ENCODE measurements at regions not wholly inside any gene's neighbourhood (a gene's known extent, or its start where the extent isn't known, plus 50 kb on each side); places are given as distances from the start of the nearest gene placed in this dataset.
A peak's percentile ranks its signal among the peaks of the same experiment; 100 is the strongest.
"Not testable (repeated sequence)": the region's sequence is repeated elsewhere in the genome, so short reads cannot be mapped to it uniquely, and the experiment has no call there.

GRCh38 chr6:113202852-113203714, 654.1 kb upstream of the MARCKS start:
- DNase-seq (ENCODE audit: low read depth) = no peak

- DNase-seq (ENCODE audit: low read depth) = no peak
Measured at GRCh38 chr6:113203715-113204110, 653.4 kb upstream of the MARCKS start.

GRCh38 chr6:113205553-113205952, 651.6 kb upstream of the MARCKS start:
- DNase-seq (ENCODE audit: low read depth) = no peak

GRCh38 chr6:113208726-113209125, 648.4 kb upstream of the MARCKS start:
- DNase-seq (ENCODE audit: low read depth) = no peak

GRCh38 chr6:113209315-113209714, 647.8 kb upstream of the MARCKS start:
- no peak for DNase-seq (ENCODE audit: low read depth)

- DNase-seq (ENCODE audit: low read depth) = no peak
Measured at GRCh38 chr6:113211170-113211569, 646.0 kb upstream of the MARCKS start.

- DNase-seq (ENCODE audit: low read depth) = no peak
Measured at GRCh38 chr6:113219783-113220182, 637.4 kb upstream of the MARCKS start.

GRCh38 chr6:113220832-113221231, 636.3 kb upstream of the MARCKS start:
- no peak for DNase-seq (ENCODE audit: low read depth)

- DNase-seq (ENCODE audit: low read depth) = no peak
Measured at GRCh38 chr6:113221850-113222249, 635.3 kb upstream of the MARCKS start.

GRCh38 chr6:113246186-113246585, 611.0 kb upstream of the MARCKS start:
- no peak for DNase-seq (ENCODE audit: low read depth)

GRCh38 chr6:113248532-113248931, 608.6 kb upstream of the MARCKS start:
- no peak for DNase-seq (ENCODE audit: low read depth)

- DNase-seq (ENCODE audit: low read depth) = not testable (repeated sequence)
Measured at GRCh38 chr6:113254194-113254593, 603.0 kb upstream of the MARCKS start.

GRCh38 chr6:113258771-113259170, 598.4 kb upstream of the MARCKS start:
- no peak for DNase-seq (ENCODE audit: low read depth)

GRCh38 chr6:113271437-113271836, 585.7 kb upstream of the MARCKS start:
- peak; percentile 65 for DNase-seq (ENCODE audit: low read depth)

- DNase-seq (ENCODE audit: low read depth) = no peak
Measured at GRCh38 chr6:113276601-113277000, 580.5 kb upstream of the MARCKS start.

- no peak for DNase-seq (ENCODE audit: low read depth)
Measured at GRCh38 chr6:113277111-113277510, 580.0 kb upstream of the MARCKS start.

GRCh38 chr6:113281014-113281413, 576.1 kb upstream of the MARCKS start:
- DNase-seq (ENCODE audit: low read depth) = no peak

- no peak for DNase-seq (ENCODE audit: low read depth)
Measured at GRCh38 chr6:113281431-113281830, 575.7 kb upstream of the MARCKS start.

GRCh38 chr6:113287396-113287795, 569.7 kb upstream of the MARCKS start:
- DNase-seq (ENCODE audit: low read depth) = no peak

- no peak for DNase-seq (ENCODE audit: low read depth)
Measured at GRCh38 chr6:113288409-113288808, 568.7 kb upstream of the MARCKS start.

- no peak for DNase-seq (ENCODE audit: low read depth)
Measured at GRCh38 chr6:113289166-113289565, 568.0 kb upstream of the MARCKS start.

- no peak for DNase-seq (ENCODE audit: low read depth)
Measured at GRCh38 chr6:113290684-113291083, 566.5 kb upstream of the MARCKS start.

GRCh38 chr6:113291751-113292445, 565.2 kb upstream of the MARCKS start:
- no peak for DNase-seq (ENCODE audit: low read depth)
